ENCODE measurements at regions not wholly inside any gene's neighbourhood (a gene's known extent, or its start where the extent isn't known, plus 50 kb on each side); places are given as distances from the start of the nearest gene placed in this dataset.

- Histone ChIP-seq H3K36me3 (ENCODE audit: control insufficient read depth, insufficient read depth, low read length) (no peaks in the 10 kb centered on the region), H3K27ac (ENCODE audit: low read depth, low read length, severe bottlenecking) (no peak overlapping the region), H3K9me3 (ENCODE audit: control insufficient read depth, low read length) (peaks cover 19% of the 10 kb centered on the region), H3K4me1 (ENCODE audit: control insufficient read depth, insufficient read depth, low read length, poor library complexity, severe bottlenecking) (no peaks in the 10 kb centered on the region), H3K4me3 (ENCODE audit: extremely low read depth, insufficient read depth, low read length, poor library complexity, severe bottlenecking) (no peak overlapping the region)
- WGBS, 2 experiments (ENCODE audit: insufficient coverage in 2 of 2), result 85 to 87% methylated on average over 11 of the region's 14 CpGs
Measured at GRCh38 chr2:240227538-240228428, 87.3 kb upstream of the OTOS start.

GRCh38 chr2:240229005-240229404 is 88.5 kb upstream of the OTOS start:
- H3K4me1 ChIP-seq (ENCODE audit: control insufficient read depth, insufficient read depth, low read length, poor library complexity, severe bottlenecking), result no peaks in the 10 kb centered on the region
- 100% methylated on average over 1 of the region's 1 CpG for WGBS, 2 experiments (ENCODE audit: insufficient coverage in 2 of 2)
- H3K4me3 ChIP-seq (ENCODE audit: extremely low read depth, insufficient read depth, low read length, poor library complexity, severe bottlenecking), result no peak overlapping the region
- H3K9me3 ChIP-seq (ENCODE audit: control insufficient read depth, low read length), result peaks cover 19% of the 10 kb centered on the region
- no peak overlapping the region for H3K27ac ChIP-seq (ENCODE audit: low read depth, low read length, severe bottlenecking)
- H3K36me3 ChIP-seq (ENCODE audit: control insufficient read depth, insufficient read depth, low read length), result no peaks in the 10 kb centered on the region

GRCh38 chr2:240229603-240230235 is 89.3 kb upstream of the OTOS start:
- no peaks in the 10 kb centered on the region for H3K4me1 ChIP-seq (ENCODE audit: control insufficient read depth, insufficient read depth, low read length, poor library complexity, severe bottlenecking)
- 70 to 89% methylated on average over 5 of the region's 5 CpGs for WGBS, 2 experiments (ENCODE audit: insufficient coverage in 2 of 2)
- H3K4me3 ChIP-seq (ENCODE audit: extremely low read depth, insufficient read depth, low read length, poor library complexity, severe bottlenecking), result no peak overlapping the region
- no peaks in the 10 kb centered on the region for H3K36me3 ChIP-seq (ENCODE audit: control insufficient read depth, insufficient read depth, low read length)
- H3K9me3 ChIP-seq (ENCODE audit: control insufficient read depth, low read length), result peaks cover 19% of the 10 kb centered on the region
- H3K27ac ChIP-seq (ENCODE audit: low read depth, low read length, severe bottlenecking), result no peak overlapping the region

GRCh38 chr2:240230291-240230931 is 90.0 kb upstream of the OTOS start:
- peaks cover 19% of the 10 kb centered on the region for H3K9me3 ChIP-seq (ENCODE audit: control insufficient read depth, low read length)
- H3K36me3 ChIP-seq (ENCODE audit: control insufficient read depth, insufficient read depth, low read length), result no peaks in the 10 kb centered on the region
- no peaks in the 10 kb centered on the region for H3K4me1 ChIP-seq (ENCODE audit: control insufficient read depth, insufficient read depth, low read length, poor library complexity, severe bottlenecking)
- 78 to 84% methylated on average over 7 to 8 of the region's 9 CpGs for WGBS, 2 experiments (ENCODE audit: insufficient coverage in 2 of 2)
- H3K4me3 ChIP-seq (ENCODE audit: extremely low read depth, insufficient read depth, low read length, poor library complexity, severe bottlenecking), result no peak overlapping the region
- no peak overlapping the region for H3K27ac ChIP-seq (ENCODE audit: low read depth, low read length, severe bottlenecking)

GRCh38 chr2:240231838-240232244 is 91.4 kb upstream of the OTOS start:
- WGBS, 2 experiments (ENCODE audit: insufficient coverage in 2 of 2), result 91 to 98% methylated on average over 9 to 11 of the region's 12 CpGs
- H3K9me3 ChIP-seq (ENCODE audit: control insufficient read depth, low read length), result peaks cover 19% of the 10 kb centered on the region
- no peak overlapping the region for H3K27ac ChIP-seq (ENCODE audit: low read depth, low read length, severe bottlenecking)
- H3K4me1 ChIP-seq (ENCODE audit: control insufficient read depth, insufficient read depth, low read length, poor library complexity, severe bottlenecking), result no peaks in the 10 kb centered on the region
- H3K36me3 ChIP-seq (ENCODE audit: control insufficient read depth, insufficient read depth, low read length), result no peaks in the 10 kb centered on the region
- no peak overlapping the region for H3K4me3 ChIP-seq (ENCODE audit: extremely low read depth, insufficient read depth, low read length, poor library complexity, severe bottlenecking)

GRCh38 chr2:240232264-240232915 is 91.9 kb upstream of the OTOS start:
- no peaks in the 10 kb centered on the region for H3K36me3 ChIP-seq (ENCODE audit: control insufficient read depth, insufficient read depth, low read length)
- H3K4me1 ChIP-seq (ENCODE audit: control insufficient read depth, insufficient read depth, low read length, poor library complexity, severe bottlenecking), result no peaks in the 10 kb centered on the region
- H3K4me3 ChIP-seq (ENCODE audit: extremely low read depth, insufficient read depth, low read length, poor library complexity, severe bottlenecking), result no peak overlapping the region
- 83 to 86% methylated on average over 19 of the region's 22 CpGs for WGBS, 2 experiments (ENCODE audit: insufficient coverage in 2 of 2)
- H3K9me3 ChIP-seq (ENCODE audit: control insufficient read depth, low read length), result peaks cover 19% of the 10 kb centered on the region
- no peak overlapping the region for H3K27ac ChIP-seq (ENCODE audit: low read depth, low read length, severe bottlenecking)

GRCh38 chr2:240232961-240233884 is 92.8 kb upstream of the OTOS start:
- WGBS, 2 experiments (ENCODE audit: insufficient coverage in 2 of 2), result 4 to 5% methylated on average over 13 to 21 of the region's 39 CpGs
- Histone ChIP-seq H3K27ac (ENCODE audit: low read depth, low read length, severe bottlenecking) (no peak overlapping the region), H3K36me3 (ENCODE audit: control insufficient read depth, insufficient read depth, low read length) (no peaks in the 10 kb centered on the region), H3K4me1 (ENCODE audit: control insufficient read depth, insufficient read depth, low read length, poor library complexity, severe bottlenecking) (no peaks in the 10 kb centered on the region), H3K4me3 (ENCODE audit: extremely low read depth, insufficient read depth, low read length, poor library complexity, severe bottlenecking) (peak overlapping the region; percentile 18), H3K9me3 (ENCODE audit: control insufficient read depth, low read length) (peaks cover 16% of the 10 kb centered on the region)

GRCh38 chr2:240233885-240234502 is 93.5 kb upstream of the OTOS start:
- WGBS, 2 experiments (ENCODE audit: insufficient coverage in 2 of 2), result 71 to 79% methylated on average over 10 of the region's 15 CpGs
- Histone ChIP-seq H3K27ac (ENCODE audit: low read depth, low read length, severe bottlenecking) (no peak overlapping the region), H3K4me3 (ENCODE audit: extremely low read depth, insufficient read depth, low read length, poor library complexity, severe bottlenecking) (no peak overlapping the region), H3K9me3 (ENCODE audit: control insufficient read depth, low read length) (peaks cover 11% of the 10 kb centered on the region), H3K4me1 (ENCODE audit: control insufficient read depth, insufficient read depth, low read length, poor library complexity, severe bottlenecking) (no peaks in the 10 kb centered on the region), H3K36me3 (ENCODE audit: control insufficient read depth, insufficient read depth, low read length) (no peaks in the 10 kb centered on the region)

- no peaks in the 10 kb centered on the region for H3K36me3 ChIP-seq (ENCODE audit: control insufficient read depth, insufficient read depth, low read length)
- 86% methylated on average over 7 to 8 of the region's 8 CpGs for WGBS, 2 experiments (ENCODE audit: insufficient coverage in 2 of 2)
- H3K27ac ChIP-seq (ENCODE audit: low read depth, low read length, severe bottlenecking), result no peak overlapping the region
- H3K9me3 ChIP-seq (ENCODE audit: control insufficient read depth, low read length), result peaks cover 6% of the 10 kb centered on the region
- no peaks in the 10 kb centered on the region for H3K4me1 ChIP-seq (ENCODE audit: control insufficient read depth, insufficient read depth, low read length, poor library complexity, severe bottlenecking)
- no peak overlapping the region for H3K4me3 ChIP-seq (ENCODE audit: extremely low read depth, insufficient read depth, low read length, poor library complexity, severe bottlenecking)
Measured at GRCh38 chr2:240234503-240234951, 94.1 kb upstream of the OTOS start.
